Occipital lobe (tissue), 1 donor: ENCODE measurements at regions not wholly inside any gene's neighbourhood (a gene's known extent, or its start where the extent isn't known, plus 50 kb on each side); places are given as distances from the start of the nearest gene placed in this dataset.

ENCODE experiments used
- DNase-seq: peaks from one replicate; lab custom pipeline; 2025; lab: John Stamatoyannopoulos, UW

DNA sequence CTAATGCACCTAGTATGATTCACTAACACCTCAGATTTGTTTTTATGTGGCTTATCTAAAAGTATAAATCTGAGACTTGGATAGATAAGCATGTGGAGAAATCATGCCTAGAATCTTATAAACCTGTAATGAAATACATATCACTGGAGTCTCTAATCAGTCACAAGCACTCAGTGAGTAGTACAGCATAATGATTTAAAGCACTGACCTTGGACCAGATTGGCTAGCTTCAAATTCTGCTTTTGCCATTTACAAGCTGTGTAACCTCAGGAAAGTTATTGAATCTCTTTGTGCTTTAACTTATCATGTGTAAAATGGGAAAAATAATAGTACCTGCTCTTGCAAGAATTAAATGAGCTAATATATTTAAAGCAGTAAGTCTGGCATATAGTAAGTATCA, 61.2 kb upstream of the ALDH1A1 start:
- no peak for DNase-seq

DNA sequence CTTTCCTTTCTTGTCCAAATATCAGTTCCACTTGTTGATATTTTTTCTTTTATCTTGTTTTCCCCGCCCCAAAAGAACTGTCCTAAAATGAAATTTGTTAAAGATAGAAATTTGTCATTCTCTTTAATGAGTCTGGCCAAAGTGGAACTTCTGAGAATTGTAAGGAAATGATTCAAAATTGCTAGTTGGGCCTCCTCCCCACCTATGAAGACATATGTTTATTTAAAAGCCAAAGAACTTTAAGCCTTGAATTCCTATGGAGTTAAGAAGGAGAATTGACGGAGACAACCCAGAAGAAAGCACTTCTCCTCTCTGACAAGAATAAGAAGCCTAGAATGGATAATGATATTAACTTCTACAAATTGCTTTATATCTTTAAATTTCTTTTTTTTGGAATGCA, 59.1 kb upstream of the ALDH1A1 start:
- DNase-seq: no peak

DNA sequence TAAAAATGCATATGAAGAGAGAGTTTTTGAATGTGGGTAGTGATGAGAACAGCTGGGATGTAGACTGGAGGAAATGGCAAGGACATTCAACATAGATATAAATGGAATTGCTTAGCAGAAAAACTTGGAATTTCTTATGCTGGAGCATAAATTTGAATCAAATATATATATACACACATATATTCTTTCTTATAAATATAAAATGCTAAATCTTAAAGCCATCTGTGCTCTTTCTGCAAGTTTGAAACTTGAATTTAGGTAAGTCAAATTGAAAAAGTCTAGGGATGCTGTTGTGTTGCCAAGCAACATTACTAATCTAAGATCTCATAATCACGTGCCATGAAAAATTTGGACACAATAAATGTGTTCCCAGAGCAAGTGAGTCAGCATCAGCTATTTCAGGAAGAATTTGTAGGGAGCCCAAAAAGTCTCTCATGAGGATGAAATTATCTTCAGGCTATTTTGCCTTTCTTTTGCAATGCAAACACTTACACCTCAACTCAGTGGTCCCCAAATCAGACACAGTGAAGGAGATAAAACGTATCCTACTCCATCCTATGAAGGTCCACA, 58.4 kb upstream of the ALDH1A1 start:
- no peak for DNase-seq

DNA sequence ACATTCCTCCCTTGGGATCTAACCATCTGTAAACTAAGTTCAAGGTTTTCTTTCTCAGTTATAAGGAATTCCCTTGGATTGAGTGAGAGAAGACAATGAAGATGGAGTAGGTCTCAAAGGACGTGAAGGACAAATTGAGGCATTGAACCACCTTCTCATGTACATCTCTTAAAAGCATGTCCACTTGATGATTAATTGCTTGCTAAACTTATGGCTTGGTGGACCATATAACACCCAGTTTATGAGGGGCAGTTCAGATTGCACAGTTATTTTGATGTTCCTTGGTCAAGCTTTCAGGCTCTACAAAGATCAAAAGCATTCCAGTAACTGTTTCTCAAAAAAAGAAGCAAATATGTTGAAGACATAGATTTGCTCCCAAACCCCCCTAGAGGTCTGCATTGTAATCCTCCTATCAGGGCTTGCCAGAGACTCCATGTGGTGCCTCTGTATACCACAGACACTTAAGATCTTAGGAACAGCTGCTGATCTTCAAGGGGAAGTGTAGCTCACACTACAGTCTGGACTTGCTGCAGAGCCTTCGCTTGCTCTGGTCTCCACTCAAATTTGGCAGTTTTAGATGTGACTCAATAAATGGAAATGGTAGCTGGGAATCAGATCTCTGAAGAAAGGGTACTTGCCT, 56.9 kb upstream of the ALDH1A1 start:
- no peak for DNase-seq

DNA sequence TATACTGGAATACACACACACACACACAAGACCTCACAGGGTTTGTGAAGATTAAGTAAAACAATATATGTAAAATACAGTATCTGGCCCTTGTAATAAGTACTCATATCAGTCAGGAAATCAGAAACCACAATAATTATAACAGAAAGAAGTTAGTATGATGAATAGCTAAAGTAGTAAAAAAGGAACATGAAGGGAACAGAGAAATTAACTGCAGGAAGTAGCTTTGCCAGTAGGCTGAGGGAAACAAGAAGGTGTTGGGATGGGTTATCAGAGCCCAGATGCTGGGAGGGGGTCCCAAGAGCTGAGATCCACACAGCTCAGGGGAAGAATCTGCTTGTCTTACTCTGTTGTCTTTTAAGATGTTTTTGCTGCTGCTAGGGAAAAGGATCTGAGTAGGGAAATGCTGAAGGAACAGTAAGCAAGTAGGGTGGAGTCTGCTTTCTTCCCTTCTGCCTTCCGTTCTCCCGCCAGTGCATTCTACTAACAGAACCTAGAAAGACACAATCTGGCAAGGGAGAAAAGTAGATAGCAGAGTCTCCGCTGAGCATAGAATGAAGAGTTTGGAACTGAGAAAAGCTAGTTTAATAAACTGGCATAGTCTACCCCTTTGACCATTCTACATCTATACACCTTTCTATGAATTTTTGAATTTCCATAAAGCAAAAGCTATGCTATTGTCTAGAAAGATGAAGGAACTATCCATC, 55.3 kb upstream of the ALDH1A1 start:
- DNase-seq: no peak

DNA sequence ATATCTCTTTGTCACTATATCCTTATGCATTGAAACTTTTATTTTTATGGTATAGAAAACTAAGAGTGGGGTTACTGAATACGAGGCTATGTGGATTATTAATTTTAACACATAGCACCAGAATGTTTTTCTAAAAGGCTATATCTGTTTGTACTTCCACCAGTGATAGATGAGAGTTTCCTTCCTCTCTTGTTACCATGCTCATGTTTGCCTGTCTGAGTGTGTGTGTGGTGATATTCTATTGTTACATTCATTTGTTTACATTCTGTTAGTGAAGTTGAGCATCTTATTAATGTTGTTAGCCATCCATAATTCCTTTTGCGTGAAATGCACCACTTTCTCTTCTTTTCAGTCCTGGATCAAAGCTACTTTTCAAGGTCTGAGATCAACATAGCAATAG, 54.1 kb upstream of the ALDH1A1 start:
- DNase-seq: no peak
